ENCODE measurements at regions not wholly inside any gene's neighbourhood (a gene's known extent, or its start where the extent isn't known, plus 50 kb on each side); places are given as distances from the start of the nearest gene placed in this dataset.

DNA sequence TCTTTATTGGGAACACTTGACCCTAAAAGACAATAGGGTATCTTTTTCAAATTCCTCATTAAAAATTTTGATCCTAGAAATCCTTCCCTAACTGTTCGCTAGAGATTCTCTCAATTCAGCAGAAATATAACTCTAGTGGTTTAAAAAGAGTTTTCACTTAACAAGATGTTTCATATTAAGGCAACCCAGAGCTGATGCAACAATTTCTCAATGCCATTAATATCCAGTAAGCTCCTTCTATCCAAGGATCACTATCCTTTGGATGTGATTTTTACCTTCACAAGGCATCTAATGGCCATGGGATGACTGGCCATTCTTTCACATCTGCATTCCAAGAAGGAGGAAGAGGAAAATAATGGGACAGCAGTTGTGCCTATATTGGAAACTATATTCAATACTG lies 183.4 kb downstream of the ANKRD50 start:
- no peak for DNase-seq (ENCODE audit: low spot score)

DNA sequence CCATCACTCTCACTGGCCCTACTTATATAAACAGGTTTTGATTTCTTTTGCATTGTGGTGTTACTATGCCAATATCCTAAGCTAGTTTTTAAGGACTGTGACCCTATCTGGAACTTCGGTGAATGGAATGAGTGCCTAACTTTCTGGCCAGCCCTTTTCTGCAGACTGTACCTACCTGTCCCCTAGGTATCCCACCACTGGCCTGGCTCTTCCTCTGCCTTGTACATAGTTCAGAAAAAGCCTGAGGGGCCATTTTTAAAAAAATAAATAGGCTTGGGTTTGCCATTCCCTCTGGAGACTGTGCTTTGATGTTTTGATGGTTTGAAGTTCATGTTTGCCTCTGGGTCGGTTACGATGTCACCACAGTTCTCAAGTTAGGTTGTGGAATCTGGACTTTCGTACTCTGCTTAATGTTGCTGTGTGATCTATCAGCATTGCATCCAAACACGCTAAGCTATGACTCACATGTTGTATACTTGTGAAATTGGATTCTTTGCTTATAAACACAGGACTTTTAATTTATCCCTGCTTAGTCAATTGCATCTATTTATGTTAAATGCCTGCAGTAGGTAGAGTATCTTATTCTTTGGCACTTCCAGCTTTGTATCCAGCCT lies 182.0 kb downstream of the ANKRD50 start:
- DNase-seq (ENCODE audit: low spot score) = no peak

DNA sequence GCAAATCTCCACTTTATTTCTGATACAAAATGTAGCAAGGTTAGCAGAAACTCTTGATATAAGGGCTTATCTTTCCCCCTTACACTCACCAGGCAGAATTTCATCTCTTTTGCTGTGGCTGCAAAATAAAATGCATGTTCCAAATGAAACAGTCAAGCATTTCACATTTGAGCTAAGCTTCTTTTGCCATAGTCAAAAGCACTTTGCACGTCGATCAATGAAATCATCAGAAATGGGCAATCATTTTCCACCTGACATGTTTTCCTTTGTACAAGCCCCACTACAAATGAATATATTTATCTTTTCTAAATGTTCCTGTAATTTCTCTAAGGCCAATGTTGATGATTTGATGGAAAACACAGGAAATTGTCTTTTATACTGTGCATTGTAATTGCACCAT lies 178.4 kb downstream of the ANKRD50 start:
- no peak for DNase-seq (ENCODE audit: low spot score)

DNA sequence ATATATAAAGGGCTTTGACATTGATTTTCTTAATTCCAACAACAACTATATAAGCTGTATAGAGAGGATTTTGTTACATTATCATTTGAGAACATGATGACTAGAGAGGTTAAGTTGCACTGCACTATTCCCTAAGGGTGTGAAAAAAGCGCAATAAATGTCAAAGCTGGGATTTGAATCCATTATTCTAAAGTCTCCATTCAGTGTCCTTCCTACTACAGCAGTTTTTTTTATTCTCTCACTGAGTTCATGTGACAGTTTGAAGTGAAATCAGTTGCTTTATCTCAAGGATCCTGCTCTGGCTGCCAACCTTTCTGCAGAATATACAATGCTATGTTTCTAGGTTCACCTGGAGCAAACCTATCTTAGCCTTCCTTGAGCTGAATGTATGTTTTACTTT lies 177.5 kb downstream of the ANKRD50 start:
- DNase-seq (ENCODE audit: low spot score) = no peak

DNA sequence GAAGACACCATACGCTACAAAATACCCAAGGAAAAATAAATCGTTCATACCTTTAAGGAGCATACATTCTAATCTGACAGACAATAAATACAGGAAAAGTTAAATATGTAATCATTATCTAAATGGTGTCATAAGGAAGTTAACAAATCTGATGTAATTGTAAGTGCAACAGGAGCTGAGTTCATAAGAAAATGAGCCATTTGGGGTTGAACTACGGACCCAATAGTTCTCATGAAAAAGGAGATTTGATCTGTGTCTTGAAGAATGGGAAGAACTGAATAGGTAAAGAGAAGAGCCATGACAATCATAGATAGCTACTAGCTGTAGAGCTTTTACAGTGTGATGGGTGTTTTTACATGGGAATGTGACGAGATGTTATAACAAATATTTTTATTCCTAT lies 175.6 kb downstream of the ANKRD50 start:
- no peak for DNase-seq (ENCODE audit: low spot score)

DNA sequence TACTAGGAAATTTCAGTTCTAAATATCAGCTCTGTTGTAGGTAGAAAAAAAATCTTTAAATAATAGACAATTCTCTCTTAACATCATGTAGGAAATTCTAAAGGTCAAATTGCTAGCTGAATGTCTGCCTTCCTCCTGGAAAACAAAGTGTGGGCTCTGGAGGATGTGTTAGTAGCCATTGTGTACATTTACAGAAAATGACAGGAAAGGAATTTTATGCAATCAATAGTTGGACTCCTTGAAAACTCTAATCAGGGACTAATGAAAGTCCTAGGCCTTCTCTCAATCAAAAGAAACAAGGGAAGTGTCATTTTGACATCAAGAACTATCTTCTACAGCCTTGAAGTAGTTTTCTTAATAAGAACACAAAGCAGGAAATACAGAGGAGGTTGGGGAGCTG lies 174.6 kb downstream of the ANKRD50 start:
- DNase-seq (ENCODE audit: low spot score) = no peak

DNA sequence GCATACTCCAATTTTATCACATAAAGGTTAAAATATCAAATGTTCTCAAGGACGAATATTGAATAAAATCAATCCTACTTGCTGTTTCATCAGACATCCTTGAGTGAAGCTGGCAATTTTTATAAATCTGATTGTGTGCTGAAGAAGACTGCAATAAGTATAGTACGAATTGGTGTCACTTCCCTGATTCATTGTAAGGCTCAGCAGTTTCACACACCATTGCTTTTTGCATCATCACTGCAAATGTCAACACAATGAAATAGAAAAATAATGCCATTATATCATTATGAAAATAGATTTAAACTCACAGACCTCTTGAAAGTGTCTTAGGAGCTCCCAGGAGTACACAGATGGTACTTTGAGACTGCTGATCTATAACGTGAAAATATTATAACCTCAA lies 172.5 kb downstream of the ANKRD50 start:
- no peak for DNase-seq (ENCODE audit: low spot score)

DNA sequence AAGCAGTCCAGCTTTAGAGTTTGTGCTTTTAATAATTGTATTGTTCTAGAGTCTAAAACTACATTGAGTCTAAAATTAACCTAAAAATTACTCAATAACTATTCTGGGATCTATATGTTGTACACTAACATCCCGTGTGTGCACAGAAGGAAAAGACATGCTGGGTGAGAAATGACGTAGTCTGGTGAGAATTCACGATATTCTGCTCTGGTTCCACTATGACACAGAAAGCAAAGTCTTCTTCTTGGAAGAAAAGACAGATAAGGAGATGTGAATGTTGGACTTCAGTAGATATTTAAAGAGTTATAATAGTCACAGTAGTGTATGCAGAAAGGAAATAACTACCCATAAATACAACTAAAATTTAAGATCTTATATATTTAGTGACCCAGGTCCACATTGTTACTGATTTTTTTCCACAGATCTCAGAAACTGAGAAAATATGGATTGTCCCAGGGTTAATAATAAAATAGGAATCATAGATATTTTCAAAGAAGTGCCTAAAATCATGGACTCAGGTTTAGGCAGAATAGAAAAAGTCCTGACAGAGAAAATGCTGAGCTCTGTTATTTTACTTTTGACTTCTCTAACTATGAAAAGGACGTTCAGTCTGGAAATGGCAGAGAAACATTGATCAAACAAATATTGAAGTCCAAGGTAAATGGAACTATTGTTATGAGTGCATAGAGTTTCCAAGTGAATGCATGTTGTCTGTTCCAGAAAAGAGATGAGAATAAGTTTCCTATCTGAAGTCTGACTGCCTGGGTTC lies 170.7 kb downstream of the ANKRD50 start:
- no peak for DNase-seq (ENCODE audit: low spot score)

DNA sequence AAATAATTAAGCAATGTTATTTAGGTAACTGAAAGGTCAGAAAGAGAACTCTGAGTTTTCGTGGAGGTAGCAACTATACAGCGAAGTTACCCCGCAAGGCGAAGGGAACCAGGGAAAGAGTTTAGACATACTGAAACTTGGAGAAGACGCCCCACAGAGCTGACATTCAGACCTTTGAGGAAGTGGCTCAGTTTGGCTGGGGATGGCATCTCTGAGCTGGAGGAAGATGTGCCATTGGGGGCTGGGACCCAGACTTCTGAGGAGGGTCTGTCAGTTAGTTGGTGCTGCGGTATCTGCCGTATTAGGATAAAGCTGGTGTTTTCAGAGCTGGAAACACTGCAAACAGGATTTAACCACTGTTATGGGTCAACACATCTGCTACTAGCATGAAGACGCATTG lies 156.6 kb downstream of the ANKRD50 start:
- no peak for DNase-seq (ENCODE audit: low spot score)

DNA sequence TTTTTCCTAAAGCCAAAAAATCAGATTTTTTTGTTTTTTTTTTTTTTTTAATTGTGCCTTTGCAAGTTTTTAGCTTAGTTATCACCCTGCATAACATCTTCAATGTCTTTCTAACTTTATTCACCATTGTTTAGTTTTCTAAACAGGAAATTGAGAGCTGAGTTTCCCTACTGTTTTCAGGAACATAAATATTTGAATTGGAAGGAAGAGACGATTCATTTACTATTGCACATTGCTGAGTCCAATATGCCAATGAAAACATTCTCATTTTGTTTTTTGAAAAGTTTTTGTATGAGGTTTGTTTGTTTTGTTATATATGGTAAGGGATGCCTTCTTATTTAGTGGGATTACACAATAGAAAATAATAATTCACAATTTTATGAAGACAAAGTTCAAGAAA lies 148.4 kb downstream of the ANKRD50 start:
- DNase-seq (ENCODE audit: low spot score) = no peak

DNA sequence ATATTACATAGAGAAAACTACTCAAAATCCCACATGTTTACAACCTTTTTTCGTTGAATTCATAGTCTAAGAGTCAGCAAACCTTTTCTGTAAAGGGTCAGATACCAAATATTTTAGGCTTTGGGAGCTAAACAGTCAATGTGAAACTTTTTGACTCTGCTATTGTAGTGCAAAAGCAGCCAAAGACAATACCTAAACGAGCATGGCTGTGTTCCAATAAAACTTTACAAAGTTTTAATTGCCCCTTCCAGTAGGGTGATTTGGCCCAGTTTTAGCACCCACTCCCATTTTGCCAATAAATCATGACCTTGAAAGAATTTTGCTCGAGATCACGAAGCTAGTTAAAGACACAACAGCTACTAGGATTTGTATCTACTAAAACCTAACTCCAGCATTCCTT lies 147.2 kb downstream of the ANKRD50 start:
- no peak for DNase-seq (ENCODE audit: low spot score)

DNA sequence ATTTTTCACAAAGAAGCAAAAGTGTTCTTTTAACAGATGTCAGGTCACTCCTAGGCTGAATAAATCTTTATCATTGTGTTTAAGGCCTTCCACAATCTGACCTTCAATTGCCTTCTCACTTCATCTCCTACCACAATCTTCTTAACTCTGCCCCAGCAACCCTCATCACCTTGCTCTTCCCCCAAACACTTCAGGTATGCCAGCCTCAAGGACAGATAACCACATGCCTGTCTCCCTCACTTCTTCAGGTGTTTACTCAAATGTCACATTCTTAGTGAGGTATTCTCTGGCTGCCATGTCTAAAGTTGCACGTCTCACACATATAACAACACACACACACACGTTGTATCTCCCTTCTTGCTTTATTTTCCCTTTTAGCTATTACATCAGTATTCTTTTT lies 146.5 kb downstream of the ANKRD50 start:
- no peak for DNase-seq (ENCODE audit: low spot score)

DNA sequence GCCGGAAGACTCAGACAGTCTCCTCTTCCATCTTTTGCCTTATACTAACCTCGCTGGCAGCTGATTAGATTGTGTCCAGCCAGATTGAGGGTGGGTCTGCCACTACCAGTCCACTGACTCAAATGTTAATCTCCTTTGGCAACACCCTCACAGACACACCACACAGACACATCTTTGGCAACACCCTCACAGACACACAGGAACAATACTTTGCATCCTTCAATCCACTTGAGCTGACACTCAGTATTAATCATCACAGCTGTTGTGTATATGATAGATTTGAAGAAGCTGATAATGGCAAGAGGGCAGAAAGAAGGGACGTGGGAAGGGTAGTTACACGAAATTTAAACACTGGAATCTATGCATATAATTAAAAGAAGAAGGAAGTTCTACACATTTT lies 139.5 kb downstream of the ANKRD50 start:
- no peak for DNase-seq (ENCODE audit: low spot score)

DNA sequence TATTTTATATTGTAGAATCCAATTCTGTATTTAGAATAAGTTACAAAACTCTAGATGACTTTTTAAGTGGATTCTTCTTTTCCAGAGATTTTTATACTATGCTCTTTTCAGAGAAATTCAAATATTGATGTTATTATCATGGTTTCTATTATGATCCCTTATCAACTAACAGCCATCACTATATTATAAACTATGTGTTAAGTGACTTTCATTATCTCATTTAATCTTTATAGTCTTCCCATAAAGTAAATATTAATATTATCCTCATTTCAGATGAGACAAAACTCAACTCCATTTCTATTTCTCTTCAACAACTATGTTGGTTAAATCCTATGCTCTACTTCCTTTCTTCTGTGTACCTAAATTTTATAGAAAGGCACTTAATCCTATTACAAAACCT lies 132.6 kb downstream of the ANKRD50 start:
- no peak for DNase-seq (ENCODE audit: low spot score)

DNA sequence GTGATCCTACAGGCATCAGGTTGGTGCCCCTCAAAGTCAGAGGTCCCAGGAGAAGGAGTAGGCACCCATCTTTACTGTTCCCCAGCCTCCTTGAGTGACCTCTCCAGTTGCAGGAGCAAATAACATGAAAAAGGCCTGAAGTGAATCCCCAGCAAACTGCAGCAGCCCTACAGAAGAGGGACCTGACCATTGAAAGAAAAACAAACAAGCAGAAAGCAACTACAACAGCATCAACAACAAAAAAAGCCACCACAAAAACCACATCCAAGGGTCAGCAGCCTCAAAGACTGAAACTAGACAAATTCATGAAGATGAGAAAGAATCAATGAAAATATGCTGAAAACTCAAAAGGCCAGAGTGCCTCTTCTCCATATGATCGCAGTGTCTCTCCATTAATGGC lies 128.7 kb downstream of the ANKRD50 start:
- DNase-seq (ENCODE audit: low spot score) = no peak

DNA sequence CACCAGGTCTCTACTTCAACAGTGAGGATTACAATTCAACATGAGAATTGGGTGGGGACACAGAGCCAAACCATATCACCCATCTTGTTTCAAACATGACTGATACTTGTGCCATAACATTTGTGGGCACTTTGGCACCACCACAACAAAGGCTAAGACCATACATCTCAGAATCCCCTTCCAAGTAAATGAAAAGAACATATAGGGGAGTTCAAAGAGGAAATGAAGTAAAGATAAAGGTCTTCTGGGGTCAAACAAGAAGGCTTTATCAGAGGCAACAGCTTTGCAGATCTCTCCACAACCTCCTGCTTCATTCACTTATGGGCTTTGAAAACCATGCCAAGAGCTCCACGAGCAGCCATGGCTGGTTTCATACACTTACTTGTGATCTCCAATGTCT lies 122.7 kb downstream of the ANKRD50 start:
- DNase-seq (ENCODE audit: low spot score) = no peak

DNA sequence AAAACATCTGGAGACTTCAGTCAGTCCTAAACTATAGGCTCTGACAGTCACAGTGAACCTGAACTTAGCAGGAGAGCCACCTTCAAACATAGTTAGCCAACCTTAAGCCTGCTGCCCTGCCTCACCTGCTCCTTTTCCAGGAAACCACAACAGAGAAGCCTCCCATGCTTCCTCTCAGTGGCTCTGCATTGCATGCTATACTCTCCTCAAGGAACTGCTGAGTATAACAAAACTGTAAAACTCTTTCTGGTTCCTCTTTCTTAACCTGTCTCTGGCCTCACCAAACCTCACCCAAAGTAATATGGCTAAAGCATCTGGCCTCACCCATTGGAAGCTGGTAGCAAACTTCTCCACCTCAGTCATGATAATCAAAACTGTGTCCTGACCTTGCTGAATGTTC lies 122.1 kb downstream of the ANKRD50 start:
- no peak for DNase-seq (ENCODE audit: low spot score)

DNA sequence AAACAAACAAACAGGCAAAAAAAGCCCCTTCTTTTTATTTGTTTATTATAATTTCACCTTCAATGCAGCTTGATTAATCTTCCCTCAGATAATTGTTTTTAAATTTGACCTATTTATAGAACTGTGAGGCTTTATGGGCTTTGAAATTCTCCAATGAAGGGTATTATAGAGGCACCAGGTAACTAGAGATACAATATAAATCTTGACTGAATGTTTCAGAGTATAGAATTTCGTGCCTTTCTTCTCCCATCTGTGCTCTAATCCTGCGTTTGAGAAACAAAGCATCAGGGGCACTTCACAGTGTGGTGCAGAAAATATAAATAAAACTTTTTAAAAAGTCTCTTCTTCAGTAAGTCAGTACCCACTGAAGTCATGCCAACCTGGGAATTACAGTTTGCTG lies 120.9 kb downstream of the ANKRD50 start:
- DNase-seq (ENCODE audit: low spot score) = no peak

DNA sequence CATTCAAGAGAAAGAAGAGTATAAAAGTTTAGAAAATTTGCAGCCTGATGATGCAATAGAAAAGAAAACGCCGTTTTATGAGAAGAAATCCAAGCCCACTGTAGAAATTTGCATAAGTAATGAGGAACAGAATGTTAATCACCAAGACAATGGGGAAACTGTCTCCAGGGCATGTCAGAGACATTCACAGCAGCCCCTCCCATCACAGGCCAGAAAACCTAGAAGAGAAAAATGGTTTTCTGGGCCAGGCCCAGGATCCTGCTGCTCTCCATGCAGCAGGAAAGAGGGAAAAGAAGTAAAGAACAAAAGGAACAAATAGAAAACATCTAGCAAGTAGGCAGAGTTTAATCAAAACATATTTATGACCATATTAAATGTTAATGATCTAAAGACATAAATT lies 119.0 kb downstream of the ANKRD50 start:
- DNase-seq (ENCODE audit: low spot score) = no peak

DNA sequence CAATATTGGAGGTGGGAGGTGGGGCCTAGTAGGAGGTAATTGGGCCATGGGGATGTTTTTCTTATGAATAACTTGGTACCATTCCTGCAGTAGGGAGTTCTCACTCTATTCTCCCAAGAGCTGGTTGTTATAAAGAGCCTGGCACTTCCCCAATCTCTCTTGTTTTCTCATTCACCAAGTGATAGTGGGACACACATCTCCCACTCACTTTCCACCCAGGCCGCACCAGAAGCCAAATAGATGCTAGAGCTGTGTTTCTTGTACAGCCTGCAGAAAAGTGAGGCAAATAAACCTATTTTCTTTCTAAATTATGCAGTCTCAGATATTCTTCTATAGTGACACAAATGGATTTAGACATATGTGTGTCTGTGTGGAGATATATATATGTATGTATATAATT lies 117.6 kb downstream of the ANKRD50 start:
- DNase-seq (ENCODE audit: low spot score) = no peak

DNA sequence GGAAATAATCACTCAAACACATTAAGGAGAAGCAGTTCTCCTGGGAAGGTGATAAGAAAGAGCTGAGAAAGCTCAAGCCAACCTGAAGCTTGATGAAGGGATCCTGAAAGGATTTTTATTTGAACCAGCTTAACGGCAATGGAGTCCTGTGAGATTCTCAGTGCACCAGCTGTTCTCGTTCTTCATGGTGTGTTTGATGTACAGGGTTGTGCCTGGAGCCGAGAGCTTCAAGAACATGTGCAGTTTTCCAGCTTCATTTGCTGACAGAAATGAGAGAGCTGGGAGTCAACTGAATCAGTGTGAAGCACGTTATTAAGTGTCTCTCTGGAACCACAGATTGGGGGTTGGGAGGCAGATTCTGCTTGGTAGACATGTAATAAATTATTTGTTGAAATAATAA lies 115.7 kb downstream of the ANKRD50 start:
- no peak for DNase-seq (ENCODE audit: low spot score)

DNA sequence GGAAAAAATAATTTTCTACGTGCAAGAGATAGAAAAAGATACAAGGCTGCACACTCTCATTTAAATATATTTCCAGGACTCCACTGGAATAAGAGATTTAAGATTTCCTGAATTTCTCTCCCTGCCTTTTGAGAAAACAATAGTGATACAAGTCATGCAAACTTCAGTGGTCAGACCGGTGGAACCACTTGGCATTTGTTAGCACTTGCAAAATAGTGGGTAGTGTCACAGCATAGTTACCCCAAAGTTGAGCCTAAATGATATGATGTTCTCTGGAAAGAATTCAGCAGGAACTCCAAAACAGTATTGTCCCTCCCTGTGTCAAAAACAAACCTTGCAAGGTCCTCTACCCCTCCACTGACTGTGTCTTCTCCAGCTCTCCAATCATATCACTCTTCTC lies 102.3 kb downstream of the ANKRD50 start:
- no peak for DNase-seq (ENCODE audit: low spot score)
